Superior temporal gyrus (tissue), 1 donor: ENCODE measurements at regions not wholly inside any gene's neighbourhood (a gene's known extent, or its start where the extent isn't known, plus 50 kb on each side); places are given as distances from the start of the nearest gene placed in this dataset.
"Not testable (repeated sequence)": the region's sequence is repeated elsewhere in the genome, so short reads cannot be mapped to it uniquely, and the experiment has no call there.

Experiments
- DNase-seq: peaks from one replicate; pipeline ENCODE4 v3.0.0-alpha.2; 2016; ENCODE audit errors: extremely low spot score

GRCh38 chr2:239804161-239805042 lies 220.7 kb downstream of the NDUFA10 start:
- DNase-seq: no peak

DNA sequence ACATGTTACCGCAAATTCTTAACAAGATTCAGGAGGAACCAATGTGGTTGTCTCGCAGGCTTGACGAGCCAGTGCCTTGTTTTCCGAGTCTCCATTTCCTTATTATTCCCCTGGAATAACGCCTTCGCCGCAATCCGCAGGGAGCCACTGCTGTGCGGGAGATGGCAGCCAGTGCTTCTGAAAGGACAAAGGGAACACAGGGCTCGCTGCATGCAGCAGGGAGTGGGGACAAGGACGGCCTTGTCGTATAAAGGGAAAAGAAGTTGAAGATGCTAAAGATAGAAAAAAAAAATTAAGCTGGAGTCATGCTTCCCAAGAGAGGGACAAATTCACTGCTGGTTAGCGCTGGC lies 221.4 kb downstream of the NDUFA10 start:
- peak; percentile 37 for DNase-seq

- DNase-seq: no peak
Measured at GRCh38 chr2:239803102-239803765, 221.9 kb downstream of the NDUFA10 start.

DNA sequence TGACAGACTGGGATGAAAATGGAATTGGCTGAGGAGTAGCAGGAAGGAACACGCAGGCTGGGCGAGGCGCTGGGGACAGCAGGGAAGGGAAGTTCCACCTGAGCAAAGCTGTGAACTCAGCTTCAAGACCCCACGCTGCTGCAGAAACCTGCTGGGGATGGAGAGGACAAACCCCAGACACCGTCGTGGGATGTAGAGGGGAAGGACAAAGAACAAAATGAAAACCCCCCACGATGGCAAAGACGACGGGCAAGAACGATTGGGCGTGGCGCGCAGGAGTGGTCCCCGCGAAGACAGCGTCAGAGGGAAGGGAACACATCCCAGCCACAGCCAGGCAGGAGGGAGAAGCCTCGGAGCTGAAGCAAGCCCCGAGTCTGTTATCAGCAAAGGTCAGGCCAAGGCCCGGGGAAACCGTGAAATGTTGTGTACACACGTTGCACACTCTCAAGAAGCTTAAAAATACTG lies 222.9 kb downstream of the NDUFA10 start:
- no peak for DNase-seq

GRCh38 chr2:239801404-239802184 lies 223.5 kb downstream of the NDUFA10 start:
- DNase-seq: peak; percentile 58

DNA sequence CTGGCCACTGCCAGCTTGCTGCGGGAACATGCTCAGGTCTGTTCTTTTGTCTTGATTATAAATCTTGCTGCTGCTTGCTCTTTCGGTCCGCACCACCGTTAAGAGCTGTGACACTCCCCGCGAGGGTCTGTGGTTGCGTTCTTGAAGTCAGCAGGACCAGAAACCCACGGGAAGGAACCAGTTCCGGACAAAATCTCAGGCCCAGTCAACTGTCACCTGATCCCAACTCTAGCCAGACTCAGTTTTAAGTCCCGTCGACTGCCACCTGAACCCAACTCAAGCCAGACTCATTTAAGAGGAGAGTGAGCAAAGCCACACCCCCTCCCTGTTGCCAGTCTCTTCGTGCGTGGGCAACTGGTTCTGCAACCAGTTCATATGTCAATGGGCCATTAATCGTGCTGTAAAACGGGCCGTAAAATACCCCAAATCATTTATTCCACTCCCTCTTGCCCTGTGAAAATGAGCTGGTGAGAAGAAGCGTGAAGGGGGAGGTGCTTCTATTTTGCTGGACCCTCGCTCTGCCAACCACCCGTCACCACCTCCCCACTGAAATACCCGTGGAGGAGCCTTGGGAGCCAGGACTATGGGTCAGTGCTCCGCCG lies 224.3 kb downstream of the NDUFA10 start:
- no peak for DNase-seq

DNA sequence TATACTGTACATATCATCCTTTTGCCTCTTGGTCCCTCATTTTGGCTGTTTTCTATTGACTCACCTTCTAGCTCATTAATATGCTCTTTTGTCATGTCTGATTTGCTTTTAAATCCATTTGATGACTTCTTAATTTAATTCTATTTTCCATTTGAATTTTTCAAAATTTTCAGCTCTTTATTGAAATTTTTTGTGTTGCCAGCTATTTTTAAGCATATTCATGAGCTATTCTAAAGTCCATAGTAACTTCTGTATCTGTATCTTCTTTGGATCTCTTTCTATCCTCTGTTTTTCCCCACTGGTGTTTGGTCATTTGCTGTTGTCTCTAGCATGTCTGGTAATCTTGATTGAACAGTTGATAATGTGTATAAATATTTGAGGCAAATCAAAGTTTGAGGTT lies 227.8 kb downstream of the NDUFA10 start:
- no peak for DNase-seq

- DNase-seq: not testable (repeated sequence)
Measured at GRCh38 chr2:239795761-239796160, 229.4 kb downstream of the NDUFA10 start.

DNA sequence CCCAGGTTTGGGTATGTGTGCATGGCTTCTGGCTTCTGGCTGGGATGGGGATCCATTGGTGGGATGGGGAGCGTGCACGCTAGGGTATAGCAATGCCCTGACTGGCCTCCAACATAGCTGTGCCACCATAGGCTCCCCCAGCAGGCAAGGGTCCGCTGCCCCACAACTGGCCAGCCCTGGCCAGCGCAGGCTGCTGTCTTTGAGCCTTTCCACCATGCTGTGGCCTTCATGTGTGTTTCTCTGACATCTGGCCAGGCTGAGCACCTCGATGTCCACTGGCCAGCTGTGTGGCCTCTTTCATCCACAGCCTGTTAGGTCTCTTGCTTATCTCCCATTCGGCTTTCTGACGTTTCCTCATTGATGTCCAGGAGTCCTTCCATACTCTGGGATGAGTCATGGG lies 231.3 kb downstream of the NDUFA10 start:
- no peak for DNase-seq

GRCh38 chr2:239793086-239793485 lies 232.1 kb downstream of the NDUFA10 start:
- DNase-seq: peak; percentile 54

DNA sequence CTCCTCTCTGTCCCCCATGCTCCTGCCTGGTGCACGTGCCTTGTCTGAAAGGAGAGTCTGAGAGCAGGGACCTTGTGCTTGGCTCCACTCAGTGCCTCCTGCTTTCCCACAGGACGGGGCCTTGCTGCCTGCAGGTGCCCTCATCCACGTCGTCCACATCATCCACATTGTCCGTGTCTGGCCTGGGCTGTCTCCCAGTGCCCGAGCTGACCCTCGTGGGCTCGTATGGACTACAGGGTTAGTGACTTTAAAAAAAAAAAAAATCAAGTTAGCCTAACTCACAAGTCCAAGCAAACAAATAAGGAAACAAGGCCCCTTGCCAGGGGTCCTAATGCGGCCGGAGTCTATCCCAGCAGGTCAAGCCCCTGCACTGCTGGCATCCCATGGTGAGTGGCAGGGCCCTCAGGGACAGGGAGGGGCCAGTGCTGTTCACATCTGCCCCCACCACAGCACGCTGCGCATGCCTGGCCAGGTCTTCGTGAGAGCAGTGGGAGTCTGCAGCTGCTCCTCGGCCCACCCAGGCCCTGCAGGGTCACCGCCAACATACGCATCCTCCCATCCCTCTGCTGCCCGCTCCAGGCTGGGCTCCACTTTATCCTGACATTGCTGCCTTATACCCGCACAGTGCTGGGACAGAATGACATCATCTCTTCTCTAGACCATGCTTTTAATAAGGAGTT lies 232.6 kb downstream of the NDUFA10 start:
- no peak for DNase-seq

- DNase-seq: no peak
Measured at GRCh38 chr2:239791526-239792404, 233.4 kb downstream of the NDUFA10 start.

DNA sequence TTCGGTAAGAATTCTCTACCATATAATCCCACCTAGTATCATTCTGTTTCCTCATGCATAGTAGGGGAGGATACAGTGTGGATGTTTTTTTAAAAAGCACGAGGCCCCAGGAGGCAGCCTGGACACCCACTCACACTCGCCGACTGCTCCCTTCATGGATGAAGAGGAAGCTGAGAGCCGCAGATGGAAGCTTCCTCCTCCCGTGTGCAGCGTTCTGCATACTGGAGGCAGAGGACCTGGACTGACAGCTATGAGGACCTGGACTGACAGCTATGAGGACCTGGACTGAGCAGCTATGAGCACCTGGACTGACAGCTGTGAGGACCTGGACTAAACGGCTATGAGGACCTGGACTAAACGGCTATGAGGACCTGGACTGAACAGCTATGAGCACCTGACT lies 234.4 kb downstream of the NDUFA10 start:
- DNase-seq: no peak

DNA sequence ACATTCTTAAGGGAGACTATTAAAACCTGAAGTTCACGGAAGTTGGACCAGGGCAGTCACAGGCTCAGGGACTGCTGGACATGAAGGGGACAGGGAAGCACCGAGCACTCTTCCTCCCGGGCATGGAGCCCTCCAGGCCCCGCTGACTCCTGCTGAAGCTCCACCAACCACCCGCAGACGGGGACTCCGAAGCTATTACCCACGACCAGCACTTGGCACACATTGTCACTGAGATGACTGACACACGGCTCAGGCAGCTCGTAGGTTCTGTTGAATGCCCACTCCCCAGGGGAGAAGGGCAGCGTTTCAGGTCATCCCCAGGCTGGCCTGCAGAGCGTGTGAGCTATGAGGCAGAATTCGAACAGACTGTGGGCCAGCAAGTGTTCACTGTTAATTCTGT lies 234.8 kb downstream of the NDUFA10 start:
- no peak for DNase-seq

- DNase-seq: no peak
Measured at GRCh38 chr2:239789711-239790110, 235.4 kb downstream of the NDUFA10 start.

DNA sequence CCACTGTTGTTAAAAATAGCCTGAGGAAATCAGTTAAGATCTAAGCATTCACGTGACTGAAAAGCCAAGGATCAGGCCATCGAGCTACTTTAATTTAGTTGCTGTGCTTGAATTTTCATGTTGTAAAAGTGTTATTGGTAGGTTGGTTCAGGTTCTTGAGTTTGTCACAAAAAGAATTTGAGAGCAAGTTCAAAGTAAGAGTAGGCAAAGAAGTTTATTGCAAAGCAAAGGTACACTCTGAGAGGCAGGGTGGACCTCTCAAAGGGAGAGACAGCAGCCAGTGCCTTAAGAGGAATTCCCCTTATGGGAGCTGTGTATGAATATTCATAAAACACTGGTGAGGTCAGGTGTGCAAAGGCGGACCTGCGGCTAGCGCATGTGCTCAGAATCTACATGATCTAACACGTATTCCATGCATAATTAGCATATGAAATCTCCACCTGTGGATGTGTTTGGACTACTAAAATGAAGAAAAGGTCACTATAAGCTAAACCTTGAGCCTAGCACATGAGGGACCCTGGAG lies 236.5 kb downstream of the NDUFA10 start:
- DNase-seq: no peak

DNA sequence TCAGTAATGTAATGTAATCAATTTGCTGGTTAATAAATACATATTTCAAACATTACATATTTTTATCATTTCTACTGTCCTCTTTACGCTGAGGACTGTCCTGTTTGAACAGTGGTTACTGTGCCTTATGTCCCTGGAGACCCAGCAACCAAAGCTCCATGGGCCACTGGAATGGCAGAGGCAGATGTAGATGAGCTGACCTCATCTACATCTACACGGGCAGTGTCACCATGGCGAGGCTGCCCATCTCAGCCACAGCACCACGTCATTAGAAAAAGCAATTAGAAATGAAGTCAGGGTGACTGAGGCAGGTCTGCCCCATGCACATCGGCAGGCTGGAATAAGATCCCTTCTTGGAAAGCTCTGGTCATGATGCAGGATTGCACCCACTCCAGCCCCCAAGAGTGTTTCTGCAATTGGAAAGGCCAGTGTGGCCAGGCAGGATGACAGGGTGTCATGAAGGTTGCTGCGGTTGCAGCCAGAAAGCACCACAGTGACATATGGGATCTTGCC lies 237.5 kb downstream of the NDUFA10 start:
- no peak for DNase-seq

- DNase-seq: peak; percentile 16
Measured at GRCh38 chr2:239786791-239787190, 238.4 kb downstream of the NDUFA10 start.

- DNase-seq: no peak
Measured at GRCh38 chr2:239781454-239781853, 243.7 kb downstream of the NDUFA10 start.
